ENCODE measurements at regions not wholly inside any gene's neighbourhood (a gene's known extent, or its start where the extent isn't known, plus 50 kb on each side); places are given as distances from the start of the nearest gene placed in this dataset.

DNA sequence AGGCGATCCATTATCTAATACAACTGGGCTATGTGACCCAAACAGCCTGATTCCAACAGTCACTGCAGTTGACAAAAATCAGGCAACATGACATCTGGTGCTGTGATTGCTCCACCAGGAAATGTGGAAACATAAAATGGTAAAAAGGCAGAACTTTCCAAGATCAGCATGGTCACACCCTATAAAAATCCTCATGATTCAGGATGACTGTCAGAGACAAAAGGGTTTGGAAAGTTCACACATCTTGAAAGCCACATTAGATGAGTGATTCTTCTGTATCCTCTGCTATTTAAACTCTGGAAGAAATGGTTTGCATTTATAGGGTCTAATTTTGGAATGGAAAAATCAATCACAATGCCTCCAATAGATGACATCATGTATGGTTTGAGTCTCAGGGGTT, 662.6 kb upstream of the IGFBP3 start:
- TF ChIP-seq EZH2 (IDR thresholded peaks at IDR 0.05; ENCODE audit: insufficient read depth, poor library complexity, severe bottlenecking) (no peak), EZH2phosphoT487 (IDR thresholded peaks at IDR 0.05; ENCODE audit: insufficient read depth, low read depth) (0 out of 2 replicates have a peak, but pooled peaks have one; percentile 51)

Measured in GM23248 (cell line).